ENCODE measurements at regions not wholly inside any gene's neighbourhood (a gene's known extent, or its start where the extent isn't known, plus 50 kb on each side); places are given as distances from the start of the nearest gene placed in this dataset.

GRCh38 chr5:88957013-88957412 is 74.0 kb upstream of the MEF2C start:
- no peak for DNase-seq (ENCODE audit: low read depth)

- no peak for DNase-seq (ENCODE audit: low read depth)
Measured at GRCh38 chr5:88956416-88956815, 73.4 kb upstream of the MEF2C start.

GRCh38 chr5:88955403-88955802 is 72.4 kb upstream of the MEF2C start:
- DNase-seq (ENCODE audit: low read depth) = no peak

GRCh38 chr5:88954511-88954910 is 71.5 kb upstream of the MEF2C start:
- no peak for DNase-seq (ENCODE audit: low read depth)

GRCh38 chr5:88952996-88953643 is 70.1 kb upstream of the MEF2C start:
- DNase-seq (ENCODE audit: low read depth) = no peak

GRCh38 chr5:88952344-88952743 is 69.4 kb upstream of the MEF2C start:
- DNase-seq (ENCODE audit: low read depth) = peak; percentile 3

GRCh38 chr5:88951457-88951856 is 68.5 kb upstream of the MEF2C start:
- DNase-seq (ENCODE audit: low read depth) = no peak

- DNase-seq (ENCODE audit: low read depth) = no peak
Measured at GRCh38 chr5:88948746-88949600, 66.0 kb upstream of the MEF2C start.

- peak; percentile 22 for DNase-seq (ENCODE audit: low read depth)
Measured at GRCh38 chr5:88944751-88945531, 62.0 kb upstream of the MEF2C start.

- no peak for DNase-seq (ENCODE audit: low read depth)
Measured at GRCh38 chr5:88941581-88941980, 58.6 kb upstream of the MEF2C start.

GRCh38 chr5:88940713-88941112 is 57.7 kb upstream of the MEF2C start:
- no peak for DNase-seq (ENCODE audit: low read depth)

- DNase-seq (ENCODE audit: low read depth) = no peak
Measured at GRCh38 chr5:88939300-88939699, 56.3 kb upstream of the MEF2C start.

- DNase-seq (ENCODE audit: low read depth) = no peak
Measured at GRCh38 chr5:88938488-88938887, 55.5 kb upstream of the MEF2C start.

GRCh38 chr5:88937406-88937805 is 54.4 kb upstream of the MEF2C start:
- DNase-seq (ENCODE audit: low read depth) = no peak

GRCh38 chr5:88934439-88934838 is 51.5 kb upstream of the MEF2C start:
- DNase-seq (ENCODE audit: low read depth) = no peak

Measured in ELR (cell line).